ENCODE measurements at regions not wholly inside any gene's neighbourhood (a gene's known extent, or its start where the extent isn't known, plus 50 kb on each side); places are given as distances from the start of the nearest gene placed in this dataset.

- no peak overlapping the region for H3K4me3 ChIP-seq
- no peaks in the 10 kb centered on the region for H3K9me3 ChIP-seq
- no peaks in the 10 kb centered on the region for H3K36me3 ChIP-seq
- H3K4me1 ChIP-seq: no peaks in the 10 kb centered on the region
- no peaks in the 10 kb centered on the region for H3K27me3 ChIP-seq
- no peak for DNase-seq (ENCODE audit: low spot score in 2 of 2)
- intact Hi-C loops (cut with DNase I): no loop called here
- no peak overlapping the region for H3K27ac ChIP-seq
- TF ChIP-seq CTCF (IDR thresholded peaks at IDR 0.05): no peak
These were observed 81.9 kb upstream of the PDHA2 start for GRCh38 chr4:95758001-95758400.

DNA sequence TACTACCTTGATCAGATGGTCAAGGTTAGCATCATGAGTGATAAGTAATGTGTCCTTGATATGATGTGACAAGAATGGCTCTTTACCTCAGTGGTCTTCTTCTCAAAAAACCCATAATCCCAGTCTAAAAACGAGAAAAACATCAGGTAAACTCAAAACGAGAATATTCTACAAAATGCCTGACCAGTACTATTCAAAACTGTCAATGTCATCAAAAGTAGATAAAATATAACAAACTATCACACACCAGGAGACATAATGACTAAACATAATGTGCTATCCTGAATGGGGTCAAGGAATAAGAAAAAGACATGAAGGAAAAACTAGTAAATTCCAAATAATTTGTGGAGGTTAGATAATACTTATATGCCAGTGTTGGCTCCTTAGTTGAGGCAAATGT is 85.2 kb upstream of the PDHA2 start:
- intact Hi-C loops (cut with DNase I): no loop called here
- H3K4me3 ChIP-seq: no peak overlapping the region
- no peaks in the 10 kb centered on the region for H3K4me1 ChIP-seq
- H3K36me3 ChIP-seq: no peaks in the 10 kb centered on the region
- H3K9me3 ChIP-seq: no peaks in the 10 kb centered on the region
- no peaks in the 10 kb centered on the region for H3K27me3 ChIP-seq
- H3K27ac ChIP-seq: no peak overlapping the region
- no peak for DNase-seq (ENCODE audit: low spot score in 2 of 2)
- no peak for TF ChIP-seq CTCF (IDR thresholded peaks at IDR 0.05)

- Histone ChIP-seq H3K27me3 (no peaks in the 10 kb centered on the region), H3K4me1 (no peaks in the 10 kb centered on the region), H3K9me3 (peaks cover 0 to 1% of the 10 kb centered on the region in 2 donors), H3K27ac (no peak overlapping the region), H3K36me3 (no peaks in the 10 kb centered on the region), H3K4me3 (no peak overlapping the region)
- DNase-seq (ENCODE audit: low spot score in 2 of 2): no peak
- no peak for TF ChIP-seq CTCF (IDR thresholded peaks at IDR 0.05)
- intact Hi-C loops (cut with DNase I): no loop called here
These were observed 90.7 kb upstream of the PDHA2 start for GRCh38 chr4:95749204-95749603.

GRCh38 chr4:95742872-95743271 is 97.0 kb upstream of the PDHA2 start:
- TF ChIP-seq CTCF (IDR thresholded peaks at IDR 0.05): no peak
- peaks cover 0 to 3% of the 10 kb centered on the region in 2 donors for H3K9me3 ChIP-seq
- no peaks in the 10 kb centered on the region for H3K4me1 ChIP-seq
- no peak overlapping the region for H3K4me3 ChIP-seq
- H3K27me3 ChIP-seq: no peaks in the 10 kb centered on the region
- no peaks in the 10 kb centered on the region for H3K36me3 ChIP-seq
- no peak overlapping the region for H3K27ac ChIP-seq
- intact Hi-C loops (cut with DNase I): no loop called here
- no peak for DNase-seq (ENCODE audit: low spot score in 2 of 2)

DNA sequence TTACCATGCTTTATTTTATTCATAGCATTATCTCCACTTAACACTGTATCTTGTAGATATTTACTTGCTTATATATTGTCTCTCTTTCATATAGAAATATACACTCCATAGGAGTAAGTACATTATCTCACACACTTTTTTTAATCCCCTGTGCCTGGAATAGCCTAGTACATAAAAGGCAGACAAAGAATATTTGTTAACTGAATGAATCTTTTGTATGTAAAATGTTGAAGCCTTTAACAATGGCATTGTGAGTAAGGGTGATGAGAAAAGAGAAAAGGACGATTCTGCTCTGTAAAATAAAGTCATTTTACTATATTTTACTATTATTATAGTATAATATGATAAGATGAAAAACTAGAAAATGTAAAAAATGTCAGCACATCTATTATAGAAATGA is 97.7 kb upstream of the PDHA2 start:
- H3K9me3 ChIP-seq: peaks cover 0 to 3% of the 10 kb centered on the region in 2 donors
- H3K27me3 ChIP-seq: no peaks in the 10 kb centered on the region
- intact Hi-C loops (cut with DNase I): no loop called here
- H3K4me1 ChIP-seq: no peaks in the 10 kb centered on the region
- H3K4me3 ChIP-seq: no peak overlapping the region
- no peaks in the 10 kb centered on the region for H3K36me3 ChIP-seq
- TF ChIP-seq CTCF (IDR thresholded peaks at IDR 0.05): no peak
- DNase-seq (ENCODE audit: low spot score in 2 of 2): no peak
- no peak overlapping the region for H3K27ac ChIP-seq

- Histone ChIP-seq H3K36me3 (no peaks in the 10 kb centered on the region), H3K4me3 (no peak overlapping the region), H3K4me1 (no peaks in the 10 kb centered on the region), H3K27ac (no peak overlapping the region), H3K9me3 (no peaks in the 10 kb centered on the region), H3K27me3 (no peaks in the 10 kb centered on the region)
- DNase-seq (ENCODE audit: low spot score in 2 of 2): no peak
- TF ChIP-seq CTCF (IDR thresholded peaks at IDR 0.05): no peak
- intact Hi-C loops (cut with DNase I): no loop called here
These were observed 107.8 kb upstream of the PDHA2 start for GRCh38 chr4:95732061-95732460.
